WTC11 (cell line): ENCODE measurements at regions not wholly inside any gene's neighbourhood (a gene's known extent, or its start where the extent isn't known, plus 50 kb on each side); places are given as distances from the start of the nearest gene placed in this dataset.

Experiments used
- ATAC-seq: fragments of 200-7000 bp; cut with Tn5 transposase; 2 replicates; pipeline ENCODE4 v1.10.0; 2021; ENCODE audit warnings: mild to moderate bottlenecking, moderate library complexity
- CTCF ChIA-PET: fragments of 300-600 bp; sonication (Branson Sonifier 250); formaldehyde crosslinking; loops from one replicate; lab custom pipeline; 2021; ENCODE audit warnings: antibody characterized with exemption; lab: Charles Lee
- POLR2A ChIA-PET: fragments of 350-600 bp; sonication (Branson Sonifier 250); formaldehyde crosslinking; loops from one replicate; lab custom pipeline; 2021; ENCODE audit warnings: antibody characterized with exemption; lab: Charles Lee
- DNase-seq: peaks from one replicate; pipeline ENCODE4 v3.0.0; 2021; ENCODE audit warnings: low spot score
- H3K27ac Mint-ChIP-seq: 2 replicates; pipeline ENCODE4 v1.8.0; 2021; ENCODE audit warnings: mixed read lengths
- H3K27me3 Mint-ChIP-seq: 2 replicates; pipeline ENCODE4 v1.8.0; 2021; ENCODE audit warnings: low read depth, mild to moderate bottlenecking, moderate library complexity, mixed read lengths
- H3K36me3 Mint-ChIP-seq: 2 replicates; pipeline ENCODE4 v1.8.0; 2021; ENCODE audit warnings: mixed read lengths
- H3K4me1 Mint-ChIP-seq: 2 replicates; pipeline ENCODE4 v1.8.0; 2022; ENCODE audit warnings: mixed read lengths
- H3K4me3 Mint-ChIP-seq: 2 replicates; pipeline ENCODE4 v1.8.0; 2021; ENCODE audit warnings: mild to moderate bottlenecking, moderate library complexity, mixed read lengths
- H3K9me3 Mint-ChIP-seq: 2 replicates; pipeline ENCODE4 v1.8.0; 2021; ENCODE audit warnings: mixed read lengths
- ATF1 ChIP-seq: sonication (generic); formaldehyde crosslinking; IDR thresholded peaks from 2 replicates; pipeline ENCODE4 v1.8.1; 2023; ENCODE audit warnings: mild to moderate bottlenecking, moderate library complexity, missing genetic modification reagents
- ATF3 ChIP-seq: sonication (generic); formaldehyde crosslinking; conservative IDR thresholded peaks from 2 replicates; pipeline ENCODE4 v1.8.1; 2022; ENCODE audit warnings: mild to moderate bottlenecking, missing genetic modification reagents
- CTCF ChIP-seq: fragments of 200-600 bp; IDR thresholded peaks from 2 replicates; pipeline ENCODE4 v1.8.0; 2022; ENCODE audit warnings: antibody characterized with exemption
- E2F4 ChIP-seq: sonication (generic); formaldehyde crosslinking; IDR thresholded peaks from 2 replicates; pipeline ENCODE4 v1.8.1; 2022; ENCODE audit warnings: low read depth, mild to moderate bottlenecking, moderate library complexity, missing genetic modification reagents, borderline replicate concordance
- E2F5 ChIP-seq: sonication (generic); formaldehyde crosslinking; IDR thresholded peaks from 2 replicates; pipeline ENCODE4 v1.8.1; 2022; ENCODE audit warnings: mild to moderate bottlenecking, moderate library complexity, missing genetic modification reagents
- FOXJ3 ChIP-seq: sonication (generic); formaldehyde crosslinking; IDR thresholded peaks from 2 replicates; pipeline ENCODE4 v1.9.0; 2021; ENCODE audit warnings: missing genetic modification reagents, mild to moderate bottlenecking, borderline replicate concordance
- GABPB1 ChIP-seq: sonication (generic); formaldehyde crosslinking; IDR thresholded peaks from 2 replicates; pipeline ENCODE4 v1.8.1; 2023; ENCODE audit warnings: mild to moderate bottlenecking, missing genetic modification reagents
- MXD4 ChIP-seq: fragments of 250-450 bp; sonication (Bioruptor Pico); IDR thresholded peaks from 2 replicates; pipeline ENCODE4 v1.8.0; 2021; ENCODE audit warnings: mild to moderate bottlenecking, moderate library complexity, borderline replicate concordance
- NFATC4 ChIP-seq: fragments of 250-450 bp; sonication (Bioruptor Pico); IDR thresholded peaks from 2 replicates; pipeline ENCODE4 v1.9.0; 2021; ENCODE audit warnings: mild to moderate bottlenecking
- NR3C1 ChIP-seq: sonication (generic); formaldehyde crosslinking; conservative IDR thresholded peaks from 2 replicates; pipeline ENCODE4 v1.8.1; 2023; ENCODE audit warnings: low read depth, mild to moderate bottlenecking, missing genetic modification reagents
- PRRX2 ChIP-seq: fragments of 250-450 bp; sonication (Bioruptor Pico); IDR thresholded peaks from 2 replicates; pipeline ENCODE4 v1.8.0; 2021; ENCODE audit warnings: mild to moderate bottlenecking
- RELA ChIP-seq: sonication (generic); formaldehyde crosslinking; IDR thresholded peaks from 2 replicates; pipeline ENCODE4 v1.8.1; 2022; ENCODE audit warnings: missing genetic modification reagents, mild to moderate bottlenecking, borderline replicate concordance
- STAT6 ChIP-seq: sonication (generic); formaldehyde crosslinking; conservative IDR thresholded peaks from 2 replicates; pipeline ENCODE4 v1.8.1; 2023; ENCODE audit warnings: mild to moderate bottlenecking, low read depth, missing genetic modification reagents, moderate library complexity
- ZNF121 ChIP-seq: sonication (generic); formaldehyde crosslinking; IDR thresholded peaks from 2 replicates; pipeline ENCODE4 v1.8.0; 2023; ENCODE audit warnings: missing genetic modification reagents
- ZNF232 ChIP-seq: sonication (generic); formaldehyde crosslinking; IDR thresholded peaks from 2 replicates; pipeline ENCODE4 v1.8.0; 2022; ENCODE audit warnings: mild to moderate bottlenecking, missing genetic modification reagents
- ZNF263 ChIP-seq: sonication (generic); formaldehyde crosslinking; IDR thresholded peaks from 2 replicates; pipeline ENCODE4 v1.8.1; 2022; ENCODE audit warnings: low read depth, mild to moderate bottlenecking, moderate library complexity, missing genetic modification reagents
- ZNF317 ChIP-seq: sonication (generic); formaldehyde crosslinking; IDR thresholded peaks from 2 replicates; pipeline ENCODE4 v1.8.1; 2023; ENCODE audit warnings: low read depth, mild to moderate bottlenecking, moderate library complexity, missing genetic modification reagents, borderline replicate concordance
- ZNF396 ChIP-seq: fragments of 250-450 bp; sonication (Bioruptor Pico); IDR thresholded peaks from 2 replicates; pipeline ENCODE4 v1.8.0; 2021; ENCODE audit warnings: mild to moderate bottlenecking, moderate library complexity, borderline replicate concordance
- ZNF423 ChIP-seq: fragments of 250-450 bp; sonication (Bioruptor Pico); IDR thresholded peaks from 2 replicates; pipeline ENCODE4 v2.1.2; 2022; ENCODE audit warnings: mild to moderate bottlenecking, moderate library complexity
- ZNF532 ChIP-seq: fragments of 250-450 bp; sonication (Bioruptor Pico); IDR thresholded peaks from 2 replicates; pipeline ENCODE4 v1.9.0; 2021; ENCODE audit warnings: mild to moderate bottlenecking, borderline replicate concordance
- ZSCAN18 ChIP-seq: fragments of 250-450 bp; sonication (Bioruptor Pico); IDR thresholded peaks from 2 replicates; pipeline ENCODE4 v2.1.2; 2022; ENCODE audit warnings: mild to moderate bottlenecking, moderate library complexity

- TF ChIP-seq E2F5 (CRISPR knock-in tag) (no peak), ATF3 (no peak), GABPB1 (CRISPR knock-in tag) (no peak), ZNF532 (CRISPR knock-in tag) (no peak), STAT6 (CRISPR knock-in tag) (no peak), NFATC4 (no peak)
These were observed 266.6 kb downstream of the KDM5D start (continued) for GRCh38 chrY:19477959-19478358.

GRCh38 chrY:19465809-19466208, 278.7 kb downstream of the KDM5D start:
- H3K9me3 Mint-ChIP-seq = peaks cover 17% of the 10 kb centered on the region
- ChIA-PET CTCF (no interaction called here), POLR2A (no interaction called here)
- peaks cover 5% of the 10 kb centered on the region; the same call in 1 of the 2 replicates for H3K36me3 Mint-ChIP-seq
- no peak for ATAC-seq
- no peaks in the 10 kb centered on the region; the same call in 1 of the 2 replicates for H3K27me3 Mint-ChIP-seq
- H3K27ac Mint-ChIP-seq = no peak overlapping the region
- peaks cover 6% of the 10 kb centered on the region; the same call in 1 of the 2 replicates for H3K4me1 Mint-ChIP-seq
- DNase-seq = no peak
- no peak overlapping the region for H3K4me3 Mint-ChIP-seq
- TF ChIP-seq ZNF232 (CRISPR knock-in tag) (no peak), ZNF121 (CRISPR knock-in tag) (no peak), ZNF396 (no peak)

- H3K4me1 Mint-ChIP-seq = no peaks in the 10 kb centered on the region
- POLR2A ChIA-PET = no interaction called here
- no peaks in the 10 kb centered on the region for H3K27me3 Mint-ChIP-seq
- CTCF ChIA-PET = no interaction called here
- H3K9me3 Mint-ChIP-seq = peaks cover 17% of the 10 kb centered on the region
- peaks cover 4% of the 10 kb centered on the region; the same call in 1 of the 2 replicates for H3K36me3 Mint-ChIP-seq
- H3K4me3 Mint-ChIP-seq = no peak overlapping the region
- ATAC-seq (no peak), DNase-seq (no peak)
- H3K27ac Mint-ChIP-seq = no peak overlapping the region
- TF ChIP-seq PRRX2 (CRISPR knock-in tag) (no peak), CTCF (no peak), ZNF317 (no peak), ZNF423 (CRISPR knock-in tag) (no peak), ATF1 (CRISPR knock-in tag) (no peak), NR3C1 (no peak), FOXJ3 (CRISPR knock-in tag) (no peak), RELA (CRISPR knock-in tag) (no peak), E2F4 (CRISPR knock-in tag) (no peak), ZNF396 (no peak), MXD4 (CRISPR knock-in tag) (no peak), ZNF263 (CRISPR knock-in tag) (no peak), ZSCAN18 (CRISPR knock-in tag) (no peak)
These were observed 287.6 kb downstream of the KDM5D start for GRCh38 chrY:19456855-19457448.
